OCI-LY7 (cell line): ENCODE measurements at regions not wholly inside any gene's neighbourhood (a gene's known extent, or its start where the extent isn't known, plus 50 kb on each side); places are given as distances from the start of the nearest gene placed in this dataset.

Experiments
- BruUV-seq: library from RNA; stranded (reverse); fragments of 400-500 nt; replicated peaks from 2 replicates; lab custom pipeline; 2021; lab: Mats Ljungman, UMichigan
- CTCF ChIA-PET: fragments of 300-600 bp; sonication (Branson Sonifier 250); formaldehyde crosslinking; loops from one replicate; lab custom pipeline; 2022; ENCODE audit warnings: antibody characterized with exemption; ENCODE audit not compliant: unreplicated experiment; lab: Charles Lee
- POLR2A ChIA-PET: fragments of 300-600 bp; sonication (Branson Sonifier 250); formaldehyde crosslinking; loops from one replicate; lab custom pipeline; 2022; ENCODE audit warnings: antibody characterized with exemption; lab: Charles Lee
- DNase-seq: peaks from one replicate; pipeline ENCODE4 v3.0.0-alpha.2; 2015; ENCODE audit warnings: low spot score
- H2AFZ ChIP-seq: fragments of 200-600 bp; sonication (generic), shearing (Covaris generic); 2 replicates; pipeline ENCODE4 v1.6.1; 2014; ENCODE audit warnings: mild to moderate bottlenecking, antibody characterized with exemption, low read length, moderate library complexity
- H3K27ac ChIP-seq: fragments of 200-600 bp; sonication (generic); 2 replicates; pipeline ENCODE4 v1.5.1; 2014; ENCODE audit warnings: mixed run types, low read depth, mild to moderate bottlenecking, moderate library complexity, low read length, inconsistent platforms; ENCODE audit not compliant: poor library complexity, severe bottlenecking
- H3K36me3 ChIP-seq: fragments of 200-600 bp; sonication (generic); 2 replicates; pipeline ENCODE4 v1.6.1; 2014; ENCODE audit warnings: mild to moderate bottlenecking, antibody characterized with exemption, low read length, moderate library complexity, mixed read lengths; ENCODE audit not compliant: insufficient read depth
- H3K4me1 ChIP-seq: fragments of 200-600 bp; sonication (generic); 2 replicates; pipeline ENCODE4 v1.5.1; 2014; ENCODE audit warnings: mild to moderate bottlenecking, low read length; ENCODE audit not compliant: insufficient read depth, poor library complexity, severe bottlenecking
- H3K4me2 ChIP-seq: fragments of 200-600 bp; sonication (generic); 2 replicates; pipeline ENCODE4 v1.6.1; 2014; ENCODE audit warnings: mild to moderate bottlenecking, low read length
- H3K4me3 ChIP-seq: fragments of 200-600 bp; sonication (generic); 2 replicates; pipeline ENCODE4 v1.5.1; 2014; ENCODE audit warnings: mild to moderate bottlenecking, low read depth, low read length; ENCODE audit not compliant: poor library complexity, severe bottlenecking
- H3K79me2 ChIP-seq: fragments of 200-600 bp; sonication (generic); 2 replicates; pipeline ENCODE4 v1.6.1; 2016; ENCODE audit warnings: low read depth, mild to moderate bottlenecking, low read length, moderate library complexity, mixed read lengths; ENCODE audit not compliant: insufficient read depth
- H3K9me2 ChIP-seq: fragments of 200-600 bp; sonication (generic); 2 replicates; pipeline ENCODE4 v1.6.1; 2016; ENCODE audit warnings: mild to moderate bottlenecking, low read length, mixed read lengths; ENCODE audit not compliant: insufficient read depth
- H3K9me3 ChIP-seq: fragments of 200-600 bp; sonication (generic); 2 replicates; pipeline ENCODE4 v1.6.1; 2014; ENCODE audit warnings: mild to moderate bottlenecking, mixed run types, low read length, mixed read lengths
- H4K20me1 ChIP-seq: fragments of 200-600 bp; sonication (generic); 2 replicates; pipeline ENCODE4 v1.6.1; 2014; ENCODE audit warnings: mild to moderate bottlenecking, antibody characterized with exemption, low read length, moderate library complexity, mixed read lengths; ENCODE audit not compliant: insufficient read depth
- CTCF ChIP-seq: fragments of 200-600 bp; sonication (generic); conservative IDR thresholded peaks from 2 replicates; pipeline ENCODE4 v1.5.1; 2014; ENCODE audit warnings: mild to moderate bottlenecking, antibody characterized with exemption, low read length, moderate library complexity, mixed read lengths
- EZH2phosphoT487 ChIP-seq: fragments of 200-600 bp; sonication (generic); IDR thresholded peaks from 2 replicates; pipeline ENCODE4 v1.6.1; 2018; ENCODE audit warnings: low read depth, borderline replicate concordance, mild to moderate bottlenecking, mixed run types, antibody characterized with exemption, low read length, moderate library complexity, mixed read lengths
- intact Hi-C: fragments of 100-400 bp; cut with micrococcal nuclease; formaldehyde crosslinking; loops from one replicate; pipeline ENCODE4 v1.10.0; 2022; ENCODE audit not compliant: unreplicated experiment

GRCh38 chr3:195009616-195010015 is 261.3 kb downstream of the XXYLT1 start:
- Histone ChIP-seq H3K4me2 (no peak overlapping the region), H3K9me3 (no peaks in the 10 kb centered on the region), H3K4me1 (no peaks in the 10 kb centered on the region), H3K9me2 (no peaks in the 10 kb centered on the region), H2AFZ (no peak overlapping the region), H3K36me3 (no peaks in the 10 kb centered on the region), H4K20me1 (no peaks in the 10 kb centered on the region), H3K79me2 (no peaks in the 10 kb centered on the region), H3K27ac (no peak overlapping the region), H3K4me3 (no peak overlapping the region)
- DNase-seq: no peak
- TF ChIP-seq CTCF (no peak), EZH2phosphoT487 (no peak)
- CTCF ChIA-PET: no interaction called here
- BruUV-seq: no TSS peak
- intact Hi-C loops: no loop called here
- POLR2A ChIA-PET: interaction anchor here (0.7 kb wide), 1 partner anchor 241 kb away, joined by 3 read pairs; no protein-coding TSS in a partner anchor

GRCh38 chr3:195010551-195011100 is 260.3 kb downstream of the XXYLT1 start:
- Histone ChIP-seq H3K9me2 (no peaks in the 10 kb centered on the region), H3K9me3 (no peaks in the 10 kb centered on the region), H3K27ac (no peak overlapping the region), H3K79me2 (no peaks in the 10 kb centered on the region), H3K4me1 (no peaks in the 10 kb centered on the region), H3K4me2 (no peak overlapping the region), H2AFZ (no peak overlapping the region), H3K36me3 (no peaks in the 10 kb centered on the region), H4K20me1 (no peaks in the 10 kb centered on the region), H3K4me3 (no peak overlapping the region)
- ChIA-PET CTCF (no interaction called here), POLR2A (no interaction called here)
- intact Hi-C loops: no loop called here
- TF ChIP-seq CTCF (no peak), EZH2phosphoT487 (no peak)
- no TSS peak for BruUV-seq
- DNase-seq: no peak

GRCh38 chr3:195011231-195011834 is 259.6 kb downstream of the XXYLT1 start:
- no peaks in the 10 kb centered on the region for H3K9me3 ChIP-seq
- ChIA-PET POLR2A (no interaction called here), CTCF (no interaction called here)
- DNase-seq: no peak
- H3K4me1 ChIP-seq: no peaks in the 10 kb centered on the region
- H3K79me2 ChIP-seq: no peaks in the 10 kb centered on the region
- BruUV-seq: no TSS peak
- H3K9me2 ChIP-seq: no peaks in the 10 kb centered on the region
- no peaks in the 10 kb centered on the region for H3K36me3 ChIP-seq
- no peak overlapping the region for H3K27ac ChIP-seq
- TF ChIP-seq CTCF (no peak), EZH2phosphoT487 (no peak)
- no peak overlapping the region for H2AFZ ChIP-seq
- intact Hi-C loops: no loop called here
- no peak overlapping the region for H3K4me2 ChIP-seq
- H3K4me3 ChIP-seq: no peak overlapping the region
- H4K20me1 ChIP-seq: no peaks in the 10 kb centered on the region
